HG03354 (cell line): ENCODE measurements at regions not wholly inside any gene's neighbourhood (a gene's known extent, or its start where the extent isn't known, plus 50 kb on each side); places are given as distances from the start of the nearest gene placed in this dataset.
"Not testable (repeated sequence)": the region's sequence is repeated elsewhere in the genome, so short reads cannot be mapped to it uniquely, and the experiment has no call there.

Experiments used
- ATAC-seq: cut with Tn5 transposase; IDR thresholded peaks from one replicate; pipeline ENCODE4 v1.9.1; 2021; ENCODE audit warnings: mild to moderate bottlenecking; ENCODE audit not compliant: unreplicated experiment, poor library complexity, severe bottlenecking

DNA sequence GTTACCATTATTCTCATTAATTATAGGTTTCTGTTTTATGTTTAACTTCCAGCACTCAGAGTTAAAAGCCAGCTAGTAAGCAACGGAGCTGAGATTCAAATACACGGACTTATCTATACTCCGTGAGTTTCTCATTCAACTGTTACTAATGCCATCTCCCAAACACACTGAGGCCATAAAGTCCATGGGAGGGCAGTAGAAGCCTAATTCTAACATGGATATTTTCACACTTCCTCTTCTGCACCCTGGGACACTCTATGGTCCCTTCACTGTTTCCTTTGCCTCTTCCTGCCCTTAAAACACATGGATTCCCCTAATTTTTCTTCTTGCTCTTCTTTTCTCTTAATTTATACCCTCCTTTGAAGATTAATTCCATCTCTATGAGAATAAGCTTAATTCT is 245.0 kb downstream of the KLF13 start:
- no peak for ATAC-seq

DNA sequence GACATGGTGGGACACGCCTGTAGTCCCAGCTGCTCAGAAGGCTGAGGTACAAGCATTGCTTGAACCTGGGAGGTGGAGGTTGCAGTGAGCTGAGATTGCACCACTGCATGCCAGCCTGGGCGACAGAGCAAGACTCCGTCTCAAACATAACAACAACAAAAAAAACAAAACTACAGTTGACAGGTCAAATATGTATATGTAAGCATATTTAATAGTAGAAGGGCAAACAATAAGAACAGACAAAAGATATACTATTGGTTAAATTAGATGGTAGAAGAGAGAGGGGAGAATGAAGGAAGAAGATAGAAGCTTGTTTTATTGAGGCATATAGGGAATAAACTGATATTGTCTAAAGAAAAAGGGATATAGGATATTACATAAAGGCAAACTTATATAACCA is 247.1 kb downstream of the KLF13 start:
- no peak for ATAC-seq

DNA sequence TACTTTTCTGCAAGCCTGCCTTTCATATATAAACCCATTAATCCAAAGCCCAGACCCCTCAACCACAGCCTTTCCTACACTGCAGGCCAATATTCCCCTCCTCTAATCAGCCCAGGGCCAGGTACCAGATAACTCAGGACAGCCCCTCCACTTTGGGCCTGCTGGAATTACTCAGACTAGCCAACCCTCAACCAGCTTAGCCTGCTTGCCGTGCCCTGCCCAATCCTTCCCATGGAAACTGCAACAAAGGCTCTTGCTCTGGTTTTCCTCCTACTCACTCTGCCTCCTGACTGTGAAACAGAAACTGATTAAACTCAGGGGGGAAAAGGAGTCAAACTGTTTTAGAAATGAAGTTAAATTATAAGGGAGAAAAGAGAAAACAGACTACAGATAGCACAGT is 248.1 kb downstream of the KLF13 start:
- ATAC-seq = no peak

DNA sequence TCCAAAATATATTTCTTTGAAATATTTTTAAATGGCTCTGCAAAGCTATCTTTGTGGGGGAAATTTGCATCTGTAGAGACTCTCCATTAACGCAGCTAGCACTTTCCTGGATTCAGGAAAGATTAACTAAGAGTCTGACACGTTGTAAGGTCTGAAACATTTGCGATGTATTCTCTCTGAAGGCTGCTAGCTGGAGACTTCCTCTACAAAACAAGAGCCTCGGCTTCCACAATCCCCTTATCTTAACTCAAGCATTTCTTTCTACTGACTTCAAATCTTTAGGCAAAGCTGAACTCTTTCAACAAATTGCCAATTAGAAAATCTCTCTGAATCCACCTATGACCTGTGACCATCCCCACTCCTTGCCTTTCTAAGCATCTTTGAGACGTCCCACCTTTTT is 250.5 kb downstream of the KLF13 start:
- no peak for ATAC-seq

DNA sequence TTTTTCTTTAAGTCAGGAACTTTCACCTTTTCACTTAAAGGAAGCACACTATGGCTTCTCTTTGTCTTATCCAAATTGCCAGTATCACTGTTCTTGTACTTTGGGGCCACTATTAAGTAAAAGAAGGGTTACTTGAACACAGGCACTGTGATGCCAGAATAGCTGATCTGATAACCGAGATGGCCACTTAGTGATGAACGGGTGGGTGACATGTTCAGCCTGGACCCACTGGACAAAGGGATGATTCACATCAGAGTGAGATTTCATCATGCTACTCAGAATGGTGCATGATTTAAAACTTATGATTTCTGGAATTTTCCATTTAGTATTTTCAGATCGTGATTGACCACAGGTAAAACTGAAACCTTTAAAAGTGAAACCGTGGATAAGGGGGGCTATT is 252.6 kb downstream of the KLF13 start:
- ATAC-seq = no peak

DNA sequence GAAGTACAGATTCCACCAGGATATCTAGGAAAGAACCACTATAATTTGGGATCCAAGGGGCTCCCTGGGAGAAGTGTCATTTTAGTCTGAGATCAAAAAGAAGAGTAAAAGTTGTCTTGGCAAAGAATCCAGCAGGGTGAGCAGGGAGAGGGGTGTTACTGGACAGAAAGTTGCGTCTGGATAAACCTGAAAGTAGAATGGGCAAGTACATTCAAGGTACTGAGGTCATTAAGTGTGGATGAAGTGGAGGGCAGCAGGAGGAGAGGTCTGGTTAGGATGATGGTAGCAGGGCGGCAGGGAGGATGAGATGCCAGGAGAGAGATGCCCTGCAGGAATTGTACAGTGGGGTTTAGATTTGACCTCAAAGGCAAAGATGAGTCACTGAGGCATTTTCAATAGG is 253.3 kb downstream of the KLF13 start:
- ATAC-seq = no peak

DNA sequence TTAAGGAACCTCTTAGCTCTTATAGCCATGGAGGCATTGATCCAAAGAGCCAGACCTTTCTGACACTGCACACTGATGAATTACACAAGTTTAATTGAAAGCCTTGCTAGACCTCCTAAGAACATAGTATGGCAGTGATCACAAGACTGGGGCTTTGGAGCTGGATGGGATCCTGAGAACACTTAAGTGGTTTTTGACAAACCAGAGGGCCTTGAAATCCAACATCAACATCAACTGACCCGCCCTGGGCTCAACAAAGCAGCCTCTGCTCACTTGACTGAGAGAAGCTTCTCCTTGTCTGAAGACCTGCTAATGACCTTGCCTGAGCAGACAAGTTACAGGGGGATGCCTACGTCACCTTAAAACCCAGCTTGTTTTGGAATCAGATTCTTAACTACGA is 257.6 kb downstream of the KLF13 start:
- ATAC-seq = no peak

DNA sequence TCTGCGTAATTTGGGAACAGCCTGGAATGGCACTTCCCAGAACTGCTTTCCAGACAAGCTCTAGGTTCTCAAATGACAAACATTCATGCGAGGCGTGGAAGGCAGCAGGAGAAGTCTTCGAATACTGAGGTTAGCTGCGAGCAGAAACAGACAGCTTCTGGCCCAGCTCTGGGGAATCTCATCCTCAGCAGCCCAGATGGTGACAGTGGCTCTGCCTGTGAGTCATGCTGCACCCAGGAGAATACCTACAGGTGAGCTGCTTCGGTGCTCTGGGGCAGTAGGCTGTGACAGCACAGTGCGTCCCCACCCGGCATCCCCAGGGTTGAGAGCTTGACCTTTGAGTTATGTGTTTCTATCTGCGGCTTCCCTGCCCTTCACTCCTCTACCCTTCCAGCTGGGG is 258.6 kb downstream of the KLF13 start:
- no peak for ATAC-seq

DNA sequence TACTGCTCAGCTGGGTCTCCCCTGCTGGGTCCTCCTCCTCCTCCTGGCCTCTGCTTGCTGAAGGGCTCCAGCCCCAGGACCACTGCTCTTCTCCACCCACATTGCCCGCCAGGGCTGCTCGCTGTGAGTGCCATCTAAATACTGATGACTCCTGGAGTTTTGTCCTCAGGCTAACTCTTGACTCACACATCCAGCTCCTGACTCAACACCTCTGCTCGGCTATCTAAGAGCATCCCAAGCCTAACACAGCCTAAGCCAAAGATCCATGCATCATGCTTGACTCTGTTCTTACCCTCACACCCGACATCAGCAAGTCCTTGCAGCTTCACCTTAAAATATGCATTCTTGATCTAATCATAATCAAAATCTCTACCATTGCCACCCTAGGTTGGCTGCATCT is 260.2 kb downstream of the KLF13 start:
- no peak for ATAC-seq

DNA sequence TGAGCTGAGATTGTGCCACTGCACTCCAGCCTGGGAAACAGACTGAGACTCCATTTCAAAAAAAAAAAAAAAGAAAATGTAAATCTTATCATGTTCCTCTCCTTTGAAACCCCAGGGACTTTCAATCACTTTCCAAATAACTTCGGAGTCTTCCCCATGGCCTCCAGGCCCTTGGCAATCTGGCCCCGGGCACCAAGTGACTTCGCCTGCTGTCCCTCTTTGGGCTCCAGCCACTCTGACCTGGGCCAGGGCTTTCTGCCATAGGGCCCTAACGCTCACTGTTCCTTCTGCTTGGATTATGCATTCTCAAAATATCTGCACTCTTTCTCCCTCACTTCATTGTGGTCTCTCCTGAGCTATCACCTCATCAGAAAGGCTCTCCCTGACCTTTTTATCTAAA is 260.9 kb downstream of the KLF13 start:
- no peak for ATAC-seq

DNA sequence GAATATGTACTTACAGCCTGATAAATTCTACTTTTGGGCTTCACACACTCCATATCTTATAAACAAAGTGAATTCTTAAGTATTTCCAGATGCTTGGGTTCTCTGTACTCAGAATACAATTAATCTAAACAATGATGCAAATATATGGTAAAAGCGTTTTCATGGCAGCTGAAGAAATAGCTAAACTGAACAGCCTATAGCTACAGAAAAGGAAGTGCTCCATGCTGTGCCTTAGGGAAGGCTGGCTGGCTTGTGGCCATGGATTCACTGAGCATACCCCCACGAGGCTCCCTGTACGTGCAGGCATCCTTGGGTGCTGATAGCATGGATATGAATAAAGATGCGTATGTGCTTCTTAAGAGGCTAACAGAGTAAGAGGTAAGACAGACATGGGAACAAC is 264.0 kb downstream of the KLF13 start:
- no peak for ATAC-seq

DNA sequence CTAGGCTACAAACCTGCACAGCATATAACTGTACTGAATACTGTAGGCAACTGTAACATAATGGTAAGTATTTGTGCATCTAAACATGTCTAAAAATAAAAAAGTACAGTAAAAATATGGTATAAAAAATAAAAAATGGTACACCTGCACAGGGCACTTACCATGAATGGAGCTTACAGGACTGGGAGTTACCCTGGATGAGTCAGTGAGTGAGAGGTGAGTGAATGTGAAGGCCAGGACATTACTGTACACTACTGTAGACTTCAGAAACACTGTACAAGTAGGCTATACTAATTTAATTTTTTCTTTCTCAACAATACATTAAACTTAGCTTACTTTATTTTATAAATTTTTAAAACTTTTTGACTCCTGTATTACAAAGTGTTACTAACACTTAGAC is 265.3 kb downstream of the KLF13 start:
- no peak for ATAC-seq

DNA sequence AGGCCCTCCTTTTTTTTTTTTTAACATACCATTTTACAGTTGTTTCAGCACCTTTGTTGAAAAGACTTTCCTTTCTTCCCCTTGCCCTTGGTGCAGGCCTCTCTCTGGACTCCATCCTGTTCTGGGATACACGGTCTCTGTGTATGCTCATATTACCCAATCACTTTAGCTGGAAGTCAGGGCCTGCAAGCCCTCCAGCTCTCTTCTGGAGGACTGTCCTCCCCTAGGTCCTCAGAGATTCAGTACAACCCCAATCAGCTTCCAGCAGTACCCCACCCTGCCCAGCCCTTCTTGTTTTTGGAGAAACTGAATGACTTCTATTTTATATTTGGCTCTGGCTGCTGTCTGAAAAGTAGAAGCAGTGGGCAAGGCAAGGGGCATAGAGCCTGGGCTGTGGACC is 270.8 kb downstream of the KLF13 start:
- no peak for ATAC-seq

DNA sequence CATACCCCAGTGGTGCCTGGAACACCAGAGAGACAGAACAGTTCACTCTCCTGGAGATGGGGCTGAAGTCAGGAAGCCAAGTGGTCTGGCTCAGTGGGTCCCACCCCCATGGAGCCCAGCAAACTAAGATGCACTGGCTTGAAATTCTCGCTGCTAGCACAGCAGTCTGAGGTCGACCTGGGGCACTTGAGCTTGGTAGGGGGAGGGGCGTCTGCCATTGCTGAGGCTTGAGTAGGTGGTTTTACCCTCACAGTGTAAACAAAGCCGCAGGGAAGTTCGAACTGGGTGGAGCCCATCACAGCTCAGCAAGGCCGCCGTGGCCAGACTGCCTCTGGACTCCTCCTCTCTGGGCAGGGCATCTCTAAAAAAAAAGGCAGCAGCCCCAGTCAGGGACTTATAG is 272.0 kb downstream of the KLF13 start:
- no peak for ATAC-seq

DNA sequence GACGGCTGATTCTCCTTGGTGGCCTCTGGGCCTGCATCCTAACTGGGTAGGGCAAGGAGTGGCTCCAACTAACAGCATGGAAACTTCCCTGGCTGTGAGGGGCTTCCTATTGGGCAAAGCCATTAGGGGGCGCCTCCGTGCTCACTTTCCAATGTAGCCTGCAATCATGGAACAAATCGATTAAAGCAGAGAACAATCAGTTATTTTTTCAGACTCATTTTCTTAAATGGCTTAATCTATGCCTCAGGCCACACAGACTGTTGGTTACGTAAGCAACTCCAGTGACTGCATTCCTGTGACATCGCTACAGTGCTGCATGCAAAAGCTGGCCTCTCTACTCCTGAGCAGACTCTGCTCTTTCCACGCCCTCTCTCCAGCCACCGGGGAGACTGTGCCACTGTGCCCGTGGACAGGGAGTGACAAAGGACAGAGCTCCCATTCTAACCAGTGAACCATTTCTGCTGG is 278.9 kb downstream of the KLF13 start:
- no peak for ATAC-seq

DNA sequence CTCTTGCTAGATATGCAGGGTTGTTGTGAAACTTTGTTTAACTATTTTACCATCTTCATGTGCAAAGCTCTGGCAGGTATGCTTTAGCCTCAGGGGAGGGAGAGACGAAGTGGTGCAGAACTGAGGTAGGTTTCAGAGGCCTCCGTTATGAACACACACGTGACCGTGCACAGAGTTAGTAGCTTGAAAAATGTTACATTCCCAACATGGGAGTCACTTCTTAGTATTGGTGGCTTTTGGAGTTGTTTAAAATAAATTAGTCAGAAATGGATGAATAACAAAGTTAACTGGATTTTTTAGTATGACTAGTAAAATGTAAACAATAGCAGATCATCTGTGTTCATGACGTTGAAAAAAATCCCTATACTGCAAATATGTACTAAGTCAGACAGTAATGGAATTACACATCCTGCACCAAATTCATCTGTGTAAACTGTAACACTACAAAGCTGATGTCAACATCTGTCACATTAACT is 279.6 kb downstream of the KLF13 start:
- ATAC-seq = no peak

DNA sequence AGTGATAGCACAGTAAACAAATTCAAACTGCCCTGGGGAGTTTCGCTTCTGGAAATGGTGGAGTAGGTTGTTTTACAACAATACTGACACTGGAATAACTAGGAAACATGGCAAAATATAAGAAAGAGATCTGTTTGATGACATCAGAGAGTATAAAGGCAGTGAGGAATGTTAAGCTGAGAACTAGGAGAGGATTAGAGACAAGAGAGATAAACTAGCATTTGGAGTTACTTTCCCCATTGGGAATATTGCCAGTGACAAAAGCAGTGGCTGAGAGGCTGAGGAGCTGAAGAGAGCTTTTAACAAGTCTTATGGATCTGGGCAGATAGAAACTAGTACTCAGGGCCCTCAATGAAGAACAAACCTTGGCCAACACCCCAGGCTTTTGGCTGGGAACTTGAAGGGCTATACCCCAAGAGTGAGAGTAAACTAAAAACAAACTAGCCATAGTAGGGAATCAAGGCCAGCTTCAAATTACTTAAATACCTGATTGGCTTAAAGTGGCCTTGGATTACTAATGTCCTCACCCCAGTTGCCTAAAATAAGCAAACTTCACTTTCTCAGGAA is 280.4 kb downstream of the KLF13 start:
- no peak for ATAC-seq

DNA sequence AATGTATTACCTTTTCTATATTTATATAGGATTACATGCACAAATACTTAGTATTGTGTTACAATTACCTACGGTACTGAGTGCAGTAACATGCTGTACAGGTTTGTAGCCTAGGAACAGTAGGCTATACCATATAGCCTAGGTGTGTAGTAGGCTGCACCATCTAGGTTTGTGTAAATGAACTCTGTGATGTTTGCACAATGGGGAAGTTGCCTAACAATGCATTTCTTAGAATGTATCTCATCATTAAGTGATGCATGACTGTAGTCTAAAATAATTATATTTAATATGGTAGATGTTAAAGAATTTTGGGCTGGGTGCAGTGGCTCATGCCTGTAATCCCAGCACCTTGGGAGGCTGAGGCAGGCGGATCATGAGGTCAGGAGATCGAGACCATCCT is 281.0 kb downstream of the KLF13 start:
- no peak for ATAC-seq

DNA sequence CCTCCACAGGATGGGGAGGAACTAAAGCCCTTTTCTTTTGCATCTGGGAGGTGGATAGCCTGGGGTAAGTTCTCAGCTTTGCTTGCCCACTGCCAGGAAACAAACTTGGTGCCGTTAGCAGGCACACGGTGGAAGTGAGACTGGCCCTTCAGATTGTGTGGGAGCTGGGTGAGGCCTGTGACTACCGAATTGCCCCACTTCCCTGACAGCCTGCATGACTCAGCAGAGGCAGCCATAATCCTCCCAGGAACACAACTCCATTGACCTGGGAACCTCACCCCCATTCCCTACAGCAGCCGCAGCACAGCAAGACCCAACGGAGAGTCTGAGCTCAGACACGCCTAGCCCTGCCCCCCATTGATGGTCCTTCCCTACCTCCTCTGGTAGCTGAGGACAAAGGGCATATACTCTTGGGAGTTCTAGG is 282.6 kb downstream of the KLF13 start:
- no peak for ATAC-seq

DNA sequence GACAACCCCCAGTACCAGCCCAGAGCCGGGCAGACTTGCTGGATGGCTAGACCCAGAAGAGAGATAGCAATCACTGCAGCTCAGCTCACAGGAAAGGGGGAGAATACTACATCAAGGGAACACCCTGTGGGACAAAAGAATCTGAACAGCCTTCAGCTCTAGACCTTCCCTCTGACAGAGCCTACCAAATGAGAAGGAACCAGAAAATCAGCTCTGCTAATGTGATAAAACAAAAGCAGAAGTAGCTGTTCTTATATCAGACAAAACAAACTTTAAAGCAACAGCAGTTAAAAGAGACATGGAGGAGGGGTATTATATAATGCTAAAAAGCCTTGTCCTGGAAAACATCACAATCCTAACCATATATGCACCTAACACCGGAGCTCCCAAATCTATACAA is 283.3 kb downstream of the KLF13 start:
- no peak for ATAC-seq

DNA sequence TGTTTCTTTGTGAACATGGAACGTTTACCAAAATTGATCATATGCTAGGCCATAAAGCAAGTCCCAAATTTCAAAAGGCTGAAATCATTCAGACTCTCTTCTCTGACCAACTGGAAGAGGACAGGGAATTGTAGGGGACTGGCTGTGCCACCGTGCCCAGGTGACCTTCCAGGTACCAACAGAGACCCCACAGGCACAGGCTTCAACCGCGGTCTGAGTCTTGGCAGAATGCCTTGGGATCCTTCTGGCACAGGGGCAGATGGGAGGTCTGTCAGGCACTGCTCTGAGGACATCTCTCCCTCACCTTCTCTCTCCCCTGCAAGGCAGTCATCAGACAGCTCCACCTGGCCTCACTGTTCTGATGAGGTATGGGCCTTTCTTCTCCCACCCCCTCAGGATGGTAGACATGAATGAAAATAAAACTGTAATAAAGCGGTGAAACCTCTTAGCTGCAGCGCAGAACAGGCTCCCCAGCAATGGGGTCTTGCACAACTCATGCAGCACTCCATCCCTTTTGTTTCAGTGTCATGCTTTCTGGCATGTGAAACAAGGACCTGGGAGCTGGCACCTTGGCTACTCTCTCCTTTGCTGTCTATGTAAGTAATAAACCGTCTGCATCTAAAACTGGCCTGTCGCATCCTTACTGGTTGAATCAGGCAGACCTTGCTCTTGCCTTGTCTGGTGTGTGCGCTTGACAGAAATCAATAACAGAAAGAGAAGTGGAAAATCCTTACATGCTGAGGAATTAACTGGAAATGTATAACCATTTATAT is 289.2 kb downstream of the KLF13 start:
- no peak for ATAC-seq

DNA sequence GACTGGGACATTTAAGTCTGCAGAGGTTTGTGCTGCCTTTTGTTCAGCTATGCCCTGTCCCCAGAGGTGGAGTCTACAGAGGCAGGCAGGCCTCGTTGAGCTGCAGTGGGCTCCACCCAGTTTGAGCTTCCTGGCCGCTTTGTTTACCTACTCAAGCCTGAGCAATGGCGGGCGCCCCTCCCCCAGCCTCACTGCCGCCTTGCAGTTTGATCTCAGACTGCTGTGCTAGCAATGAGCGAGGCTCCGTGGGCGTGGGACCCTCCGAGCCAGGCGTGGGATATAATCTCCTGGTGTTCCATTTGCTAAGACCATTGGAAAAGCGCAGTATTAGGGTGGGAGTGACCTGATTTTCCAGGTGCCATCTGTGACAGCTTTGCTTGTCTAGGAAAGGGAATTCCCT is 296.7 kb downstream of the KLF13 start:
- ATAC-seq = not testable (repeated sequence)
